WTC11 (cell line): ENCODE measurements at regions not wholly inside any gene's neighbourhood (a gene's known extent, or its start where the extent isn't known, plus 50 kb on each side); places are given as distances from the start of the nearest gene placed in this dataset.

Source experiments
- ATAC-seq: fragments of 200-7000 bp; cut with Tn5 transposase; 2 replicates; pipeline ENCODE4 v1.10.0; 2021; ENCODE audit warnings: mild to moderate bottlenecking, moderate library complexity
- CTCF ChIA-PET: fragments of 300-600 bp; sonication (Branson Sonifier 250); formaldehyde crosslinking; loops from one replicate; lab custom pipeline; 2021; ENCODE audit warnings: antibody characterized with exemption; lab: Charles Lee
- POLR2A ChIA-PET: fragments of 350-600 bp; sonication (Branson Sonifier 250); formaldehyde crosslinking; loops from one replicate; lab custom pipeline; 2021; ENCODE audit warnings: antibody characterized with exemption; lab: Charles Lee
- DNase-seq: peaks from one replicate; pipeline ENCODE4 v3.0.0; 2021; ENCODE audit warnings: low spot score
- H3K27ac Mint-ChIP-seq: 2 replicates; pipeline ENCODE4 v1.8.0; 2021; ENCODE audit warnings: mixed read lengths
- H3K27me3 Mint-ChIP-seq: 2 replicates; pipeline ENCODE4 v1.8.0; 2021; ENCODE audit warnings: low read depth, mild to moderate bottlenecking, moderate library complexity, mixed read lengths
- H3K36me3 Mint-ChIP-seq: 2 replicates; pipeline ENCODE4 v1.8.0; 2021; ENCODE audit warnings: mixed read lengths
- H3K4me1 Mint-ChIP-seq: 2 replicates; pipeline ENCODE4 v1.8.0; 2022; ENCODE audit warnings: mixed read lengths
- H3K4me3 Mint-ChIP-seq: 2 replicates; pipeline ENCODE4 v1.8.0; 2021; ENCODE audit warnings: mild to moderate bottlenecking, moderate library complexity, mixed read lengths
- H3K9me3 Mint-ChIP-seq: 2 replicates; pipeline ENCODE4 v1.8.0; 2021; ENCODE audit warnings: mixed read lengths
- CREB1 ChIP-seq: sonication (generic); formaldehyde crosslinking; IDR thresholded peaks from 2 replicates; pipeline ENCODE4 v1.8.0; 2023; ENCODE audit warnings: mild to moderate bottlenecking, missing genetic modification reagents
- GABPB1 ChIP-seq: sonication (generic); formaldehyde crosslinking; IDR thresholded peaks from 2 replicates; pipeline ENCODE4 v1.8.1; 2023; ENCODE audit warnings: mild to moderate bottlenecking, missing genetic modification reagents
- MYBL2 ChIP-seq: sonication (generic); formaldehyde crosslinking; IDR thresholded peaks from 2 replicates; pipeline ENCODE4 v1.8.1; 2023; ENCODE audit warnings: mild to moderate bottlenecking, moderate library complexity, missing genetic modification reagents
- NR1H2 ChIP-seq: sonication (generic); formaldehyde crosslinking; IDR thresholded peaks from 2 replicates; pipeline ENCODE4 v1.9.0; 2021; ENCODE audit warnings: mild to moderate bottlenecking, moderate library complexity, missing genetic modification reagents
- RORB ChIP-seq: fragments of 250-450 bp; sonication (Bioruptor Pico); IDR thresholded peaks from 2 replicates; pipeline ENCODE4 v1.9.0; 2021; ENCODE audit warnings: mild to moderate bottlenecking
- SMAD3 ChIP-seq: sonication (generic); formaldehyde crosslinking; IDR thresholded peaks from 2 replicates; pipeline ENCODE4 v1.8.0; 2022; ENCODE audit warnings: missing genetic modification reagents, mild to moderate bottlenecking, borderline replicate concordance
- SMAD4 ChIP-seq: sonication (generic); formaldehyde crosslinking; IDR thresholded peaks from 2 replicates; pipeline ENCODE4 v1.8.0; 2022; ENCODE audit warnings: mild to moderate bottlenecking, missing genetic modification reagents
- STAT6 ChIP-seq: sonication (generic); formaldehyde crosslinking; conservative IDR thresholded peaks from 2 replicates; pipeline ENCODE4 v1.8.1; 2023; ENCODE audit warnings: mild to moderate bottlenecking, low read depth, missing genetic modification reagents, moderate library complexity
- ZMAT4 ChIP-seq: fragments of 250-450 bp; sonication (Bioruptor Pico); IDR thresholded peaks from 2 replicates; pipeline ENCODE4 v1.9.0; 2021; ENCODE audit warnings: mild to moderate bottlenecking
- ZNF232 ChIP-seq: sonication (generic); formaldehyde crosslinking; IDR thresholded peaks from 2 replicates; pipeline ENCODE4 v1.8.0; 2022; ENCODE audit warnings: mild to moderate bottlenecking, missing genetic modification reagents
- ZNF263 ChIP-seq: sonication (generic); formaldehyde crosslinking; IDR thresholded peaks from 2 replicates; pipeline ENCODE4 v1.8.1; 2022; ENCODE audit warnings: low read depth, mild to moderate bottlenecking, moderate library complexity, missing genetic modification reagents
- ZNF317 ChIP-seq: sonication (generic); formaldehyde crosslinking; IDR thresholded peaks from 2 replicates; pipeline ENCODE4 v1.8.1; 2023; ENCODE audit warnings: low read depth, mild to moderate bottlenecking, moderate library complexity, missing genetic modification reagents, borderline replicate concordance
- ZNF416 ChIP-seq: fragments of 250-450 bp; sonication (Bioruptor Pico); IDR thresholded peaks from 2 replicates; pipeline ENCODE4 v1.9.0; 2021; ENCODE audit warnings: mild to moderate bottlenecking, inconsistent platforms
- ZNF423 ChIP-seq: fragments of 250-450 bp; sonication (Bioruptor Pico); IDR thresholded peaks from 2 replicates; pipeline ENCODE4 v2.1.2; 2022; ENCODE audit warnings: mild to moderate bottlenecking, moderate library complexity
- TF ChIP-seq, protein P1 (sequence below): sonication (generic); formaldehyde crosslinking; IDR thresholded peaks from 2 replicates; pipeline ENCODE4 v1.8.0; 2022; ENCODE audit warnings: mild to moderate bottlenecking, missing genetic modification reagents
- TF ChIP-seq, protein P2 (sequence below): sonication (generic); formaldehyde crosslinking; IDR thresholded peaks from 2 replicates; pipeline ENCODE4 v1.8.0; 2022; ENCODE audit warnings: mild to moderate bottlenecking, missing genetic modification reagents
- TF ChIP-seq, protein P3 (sequence below): sonication (generic); formaldehyde crosslinking; IDR thresholded peaks from 2 replicates; pipeline ENCODE4 v1.8.0; 2022; ENCODE audit warnings: mild to moderate bottlenecking, missing genetic modification reagents
- TF ChIP-seq, protein P4 (sequence below): fragments of 250-450 bp; sonication (Bioruptor Pico); IDR thresholded peaks from 2 replicates; pipeline ENCODE4 v1.9.0; 2021; ENCODE audit warnings: moderate library complexity, mild to moderate bottlenecking, inconsistent platforms, borderline replicate concordance
- TF ChIP-seq, protein P5 (sequence below): fragments of 250-450 bp; sonication (Bioruptor Pico); IDR thresholded peaks from 2 replicates; pipeline ENCODE4 v2.1.2; 2022; ENCODE audit warnings: mild to moderate bottlenecking, moderate library complexity
- TF ChIP-seq, protein P6 (sequence below): sonication (generic); formaldehyde crosslinking; IDR thresholded peaks from 2 replicates; pipeline ENCODE4 v1.8.1; 2022; ENCODE audit warnings: low read depth, mild to moderate bottlenecking, moderate library complexity, missing genetic modification reagents, borderline replicate concordance
- TF ChIP-seq, protein P7 (sequence below): sonication (generic); formaldehyde crosslinking; IDR thresholded peaks from 2 replicates; pipeline ENCODE4 v1.8.1; 2023; ENCODE audit warnings: mild to moderate bottlenecking, missing genetic modification reagents, moderate library complexity

DNA sequence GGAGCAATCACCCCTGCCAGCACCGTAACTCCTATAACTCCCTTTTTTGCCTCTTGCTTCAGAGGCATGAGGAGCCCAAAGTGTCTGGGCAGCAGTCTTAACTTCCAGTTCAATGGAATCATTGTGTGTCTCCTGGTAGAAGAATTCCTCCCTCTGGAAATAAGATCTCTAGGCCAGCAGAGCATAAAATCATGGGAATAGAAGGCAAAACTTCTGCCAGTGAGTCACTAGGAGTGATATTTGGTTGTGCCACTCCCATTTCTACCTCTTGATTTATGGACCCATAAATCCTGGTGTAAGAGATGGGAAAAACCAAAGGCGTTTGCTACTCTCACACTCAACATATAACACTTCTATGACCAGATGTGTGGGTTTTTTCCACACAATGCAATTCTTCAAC, 104.9 kb upstream of the FAM180A start (continued):
- no peak for TF ChIP-seq ZNF416 (CRISPR knock-in tag)
- TF ChIP-seq ZNF232 (CRISPR knock-in tag), result no peak
- TF ChIP-seq SMAD3 (CRISPR knock-in tag), result no peak
- no peak for TF ChIP-seq CREB1 (CRISPR knock-in tag)
- TF ChIP-seq, protein P1, sequence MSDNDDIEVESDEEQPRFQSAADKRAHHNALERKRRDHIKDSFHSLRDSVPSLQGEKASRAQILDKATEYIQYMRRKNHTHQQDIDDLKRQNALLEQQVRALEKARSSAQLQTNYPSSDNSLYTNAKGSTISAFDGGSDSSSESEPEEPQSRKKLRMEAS (CRISPR knock-in tag), result no peak
- no peak for TF ChIP-seq ZNF263 (CRISPR knock-in tag)
- TF ChIP-seq ZNF317 (CRISPR knock-in tag), result no peak
- TF ChIP-seq SMAD4 (CRISPR knock-in tag), result no peak
- TF ChIP-seq, protein P2, sequence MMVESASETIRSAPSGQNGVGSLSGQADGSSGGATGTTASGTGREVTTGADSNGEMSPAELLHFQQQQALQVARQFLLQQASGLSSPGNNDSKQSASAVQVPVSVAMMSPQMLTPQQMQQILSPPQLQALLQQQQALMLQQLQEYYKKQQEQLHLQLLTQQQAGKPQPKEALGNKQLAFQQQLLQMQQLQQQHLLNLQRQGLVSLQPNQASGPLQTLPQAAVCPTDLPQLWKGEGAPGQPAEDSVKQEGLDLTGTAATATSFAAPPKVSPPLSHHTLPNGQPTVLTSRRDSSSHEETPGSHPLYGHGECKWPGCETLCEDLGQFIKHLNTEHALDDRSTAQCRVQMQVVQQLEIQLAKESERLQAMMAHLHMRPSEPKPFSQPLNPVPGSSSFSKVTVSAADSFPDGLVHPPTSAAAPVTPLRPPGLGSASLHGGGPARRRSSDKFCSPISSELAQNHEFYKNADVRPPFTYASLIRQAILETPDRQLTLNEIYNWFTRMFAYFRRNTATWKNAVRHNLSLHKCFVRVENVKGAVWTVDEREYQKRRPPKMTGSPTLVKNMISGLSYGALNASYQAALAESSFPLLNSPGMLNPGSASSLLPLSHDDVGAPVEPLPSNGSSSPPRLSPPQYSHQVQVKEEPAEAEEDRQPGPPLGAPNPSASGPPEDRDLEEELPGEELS (CRISPR knock-in tag), result no peak
- TF ChIP-seq, protein P3, sequence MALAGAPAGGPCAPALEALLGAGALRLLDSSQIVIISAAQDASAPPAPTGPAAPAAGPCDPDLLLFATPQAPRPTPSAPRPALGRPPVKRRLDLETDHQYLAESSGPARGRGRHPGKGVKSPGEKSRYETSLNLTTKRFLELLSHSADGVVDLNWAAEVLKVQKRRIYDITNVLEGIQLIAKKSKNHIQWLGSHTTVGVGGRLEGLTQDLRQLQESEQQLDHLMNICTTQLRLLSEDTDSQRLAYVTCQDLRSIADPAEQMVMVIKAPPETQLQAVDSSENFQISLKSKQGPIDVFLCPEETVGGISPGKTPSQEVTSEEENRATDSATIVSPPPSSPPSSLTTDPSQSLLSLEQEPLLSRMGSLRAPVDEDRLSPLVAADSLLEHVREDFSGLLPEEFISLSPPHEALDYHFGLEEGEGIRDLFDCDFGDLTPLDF, result no peak
- TF ChIP-seq, all 79 proteins: peak for 0

GRCh38 chr7:135853008-135853407, 104.4 kb upstream of the FAM180A start:
- Mint-ChIP-seq H3K27me3 (peaks cover 3% of the 10 kb centered on the region; the same call in 1 of the 2 replicates), H3K4me3 (no peak overlapping the region), H3K27ac (no peak overlapping the region), H3K4me1 (peaks cover 10% of the 10 kb centered on the region), H3K36me3 (peaks cover 16% of the 10 kb centered on the region), H3K9me3 (peaks cover 25% of the 10 kb centered on the region)
- no peak for TF ChIP-seq NR1H2
- TF ChIP-seq, protein P3, result no peak
- no peak for TF ChIP-seq ZNF232 (CRISPR knock-in tag)
- TF ChIP-seq, protein P4, sequence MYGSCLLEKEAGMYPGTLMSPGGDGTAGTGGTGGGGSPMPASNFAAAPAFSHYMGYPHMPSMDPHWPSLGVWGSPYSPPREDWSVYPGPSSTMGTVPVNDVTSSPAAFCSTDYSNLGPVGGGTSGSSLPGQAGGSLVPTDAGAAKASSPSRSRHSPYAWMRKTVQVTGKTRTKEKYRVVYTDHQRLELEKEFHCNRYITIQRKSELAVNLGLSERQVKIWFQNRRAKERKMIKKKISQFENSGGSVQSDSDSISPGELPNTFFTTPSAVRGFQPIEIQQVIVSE (CRISPR knock-in tag), result no peak
- no peak for TF ChIP-seq ZMAT4 (CRISPR knock-in tag)
- TF ChIP-seq ZNF317 (CRISPR knock-in tag), result no peak
- TF ChIP-seq GABPB1 (CRISPR knock-in tag), result no peak
- no peak for TF ChIP-seq MYBL2 (CRISPR knock-in tag)
- TF ChIP-seq, protein P5, sequence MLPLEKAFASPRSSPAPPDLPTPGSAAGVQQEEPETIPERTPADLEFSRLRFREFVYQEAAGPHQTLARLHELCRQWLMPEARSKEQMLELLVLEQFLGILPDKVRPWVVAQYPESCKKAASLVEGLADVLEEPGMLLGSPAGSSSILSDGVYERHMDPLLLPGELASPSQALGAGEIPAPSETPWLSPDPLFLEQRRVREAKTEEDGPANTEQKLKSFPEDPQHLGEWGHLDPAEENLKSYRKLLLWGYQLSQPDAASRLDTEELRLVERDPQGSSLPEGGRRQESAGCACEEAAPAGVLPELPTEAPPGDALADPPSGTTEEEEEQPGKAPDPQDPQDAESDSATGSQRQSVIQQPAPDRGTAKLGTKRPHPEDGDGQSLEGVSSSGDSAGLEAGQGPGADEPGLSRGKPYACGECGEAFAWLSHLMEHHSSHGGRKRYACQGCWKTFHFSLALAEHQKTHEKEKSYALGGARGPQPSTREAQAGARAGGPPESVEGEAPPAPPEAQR (CRISPR knock-in tag), result no peak
- TF ChIP-seq STAT6 (CRISPR knock-in tag), result no peak
- no peak for TF ChIP-seq ZNF423 (CRISPR knock-in tag)
- TF ChIP-seq, protein P6, sequence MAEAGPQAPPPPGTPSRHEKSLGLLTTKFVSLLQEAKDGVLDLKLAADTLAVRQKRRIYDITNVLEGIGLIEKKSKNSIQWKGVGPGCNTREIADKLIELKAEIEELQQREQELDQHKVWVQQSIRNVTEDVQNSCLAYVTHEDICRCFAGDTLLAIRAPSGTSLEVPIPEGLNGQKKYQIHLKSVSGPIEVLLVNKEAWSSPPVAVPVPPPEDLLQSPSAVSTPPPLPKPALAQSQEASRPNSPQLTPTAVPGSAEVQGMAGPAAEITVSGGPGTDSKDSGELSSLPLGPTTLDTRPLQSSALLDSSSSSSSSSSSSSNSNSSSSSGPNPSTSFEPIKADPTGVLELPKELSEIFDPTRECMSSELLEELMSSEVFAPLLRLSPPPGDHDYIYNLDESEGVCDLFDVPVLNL (CRISPR knock-in tag), result no peak
- TF ChIP-seq, protein P7, sequence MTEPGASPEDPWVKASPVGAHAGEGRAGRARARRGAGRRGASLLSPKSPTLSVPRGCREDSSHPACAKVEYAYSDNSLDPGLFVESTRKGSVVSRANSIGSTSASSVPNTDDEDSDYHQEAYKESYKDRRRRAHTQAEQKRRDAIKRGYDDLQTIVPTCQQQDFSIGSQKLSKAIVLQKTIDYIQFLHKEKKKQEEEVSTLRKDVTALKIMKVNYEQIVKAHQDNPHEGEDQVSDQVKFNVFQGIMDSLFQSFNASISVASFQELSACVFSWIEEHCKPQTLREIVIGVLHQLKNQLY (CRISPR knock-in tag), result no peak
- TF ChIP-seq RORB (CRISPR knock-in tag), result no peak
- ChIA-PET CTCF (no interaction called here), POLR2A (no interaction called here)
- ATAC-seq (no peak), DNase-seq (no peak)
